Transverse colon (tissue), 4 donors: ENCODE measurements at regions not wholly inside any gene's neighbourhood (a gene's known extent, or its start where the extent isn't known, plus 50 kb on each side); places are given as distances from the start of the nearest gene placed in this dataset.

Experiments used
- DNase-seq: peaks from one replicate; pipeline ENCODE4 v3.0.0-alpha.2; 2019
- H3K27ac ChIP-seq, 4 donors: fragments of 200-600 bp; sonication (generic); 2 replicates each; pipeline ENCODE4 v1.5.1; 2016 to 2018; ENCODE audit warnings: inconsistent platforms in 4 of 4
- H3K27me3 ChIP-seq: fragments of 200-600 bp; sonication (generic); 2 replicates; pipeline ENCODE4 v1.5.1; 2017; ENCODE audit warnings: inconsistent platforms
- H3K36me3 ChIP-seq, 4 donors: fragments of 200-600 bp; sonication (generic); 2 replicates each; pipeline ENCODE4 v1.5.1; 2017 to 2019; ENCODE audit warnings: inconsistent platforms in 4 of 4
- H3K4me1 ChIP-seq, 4 donors: fragments of 200-600 bp; sonication (generic); 2 replicates each; pipeline ENCODE4 v1.5.1; 2017 to 2020; ENCODE audit warnings: inconsistent platforms in 4 of 4
- H3K4me3 ChIP-seq, 4 donors: fragments of 200-600 bp; sonication (generic); 1 replicate in 1 of 4; 2 replicates in 3 of 4; pipeline versions ENCODE4 v1.5.1 to v1.6.1; 2017 to 2019; ENCODE audit warnings: inconsistent platforms in 4 of 4
- H3K9me3 ChIP-seq, 2 donors: fragments of 200-600 bp; sonication (generic); 2 replicates each; pipeline ENCODE4 v1.5.1; 2017 to 2019; ENCODE audit warnings: inconsistent platforms in 2 of 2
- CTCF ChIP-seq, 5 experiments: fragments of 200-600 bp in 3 of 5; fragments of 450-650 bp in 2 of 5; sonication (generic) in 3 of 5; IDR thresholded peaks; 1 replicate in 2 of 5; 2 replicates in 3 of 5; pipeline ENCODE4 v1.5.1; 2016 to 2017; ENCODE audit warnings: antibody characterized with exemption in 5 of 5, inconsistent platforms in 3 of 5, mild to moderate bottlenecking in 2 of 5, moderate library complexity in 1 of 5
- EP300 ChIP-seq: sonication (generic); formaldehyde crosslinking; IDR thresholded peaks from one replicate; pipeline ENCODE4 v1.6.1; 2017; ENCODE audit warnings: antibody characterized with exemption, low read depth
- POLR2A ChIP-seq: fragments of 450-650 bp; IDR thresholded peaks from one replicate; pipeline ENCODE4 v1.6.1; 2016; ENCODE audit warnings: antibody characterized with exemption, mild to moderate bottlenecking, moderate library complexity
- POLR2AphosphoS5 ChIP-seq, 3 donors: sonication (generic); formaldehyde crosslinking; IDR thresholded peaks; one replicate each; pipeline ENCODE4 v1.6.1; 2016; ENCODE audit warnings: antibody characterized with exemption in 3 of 3
- WGBS, 2 donors: methylation state at CpG; one replicate each; pipeline ENCODE4 v1.1.5; 2018; ENCODE audit warnings: low coverage in 1 of 2; 5-methylcytosine and 5-hydroxymethylcytosine counted together
- in situ Hi-C, 4 donors: fragments of 200-750 bp; cut with MboI; loops; one replicate each; pipeline versions ENCODE4 v1.15.0 to v1.15.1; 2017; ENCODE audit warnings: low sequenced_read_pairs in 3 of 4, low pct_ligation_motif_present in 1 of 4, low pct_unique_long_range_greater_than_20kb in 1 of 4
- intact Hi-C: fragments of 100-400 bp; cut with DNase I; formaldehyde crosslinking; loops from one replicate; pipeline ENCODE4 v1.15.1; 2023; ENCODE audit warnings: low total_unique reads

DNA sequence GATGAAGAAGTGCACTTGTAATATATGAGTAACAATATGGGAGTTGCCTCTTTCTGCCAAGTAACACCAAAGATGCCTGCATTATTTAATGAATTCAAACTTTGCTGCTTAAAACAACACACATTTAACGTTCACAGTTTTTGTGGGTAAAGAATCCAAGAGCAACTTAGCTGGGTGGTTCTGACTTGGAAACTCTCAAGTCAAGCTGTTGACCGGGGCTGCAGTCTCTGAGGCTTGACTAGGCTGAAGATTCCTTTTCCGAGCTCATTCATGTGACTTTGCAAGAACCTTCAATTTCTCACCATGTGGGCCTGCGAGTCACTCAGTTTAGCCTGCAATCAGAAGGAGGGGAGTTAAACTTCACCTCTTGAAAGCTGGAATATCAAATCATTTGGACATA, 53.0 kb upstream of the TRPC7 start:
- no peak overlapping the region for H3K4me3 ChIP-seq
- 61 to 72% methylated on average over 3 to 4 of the region's 4 CpGs for WGBS, 2 donors

More for the DNA sequence above, 53.0 kb upstream of the TRPC7 start:
- intact Hi-C loops, result no loop called here
- no peaks in the 10 kb centered on the region for H3K27me3 ChIP-seq
- H3K27ac ChIP-seq, result no peak overlapping the region
- H3K36me3 ChIP-seq, result no peaks in the 10 kb centered on the region
- in situ Hi-C loops, result no loop called here
- no peaks in the 10 kb centered on the region for H3K4me1 ChIP-seq
- no peak for TF ChIP-seq EP300
- TF ChIP-seq POLR2AphosphoS5 (IDR thresholded peaks at IDR 0.05), result no peak
- TF ChIP-seq POLR2A, result no peak
- no peak for TF ChIP-seq CTCF (IDR thresholded peaks at IDR 0.05)
- H3K9me3 ChIP-seq, result no peaks in the 10 kb centered on the region
- DNase-seq, result no peak
